ENCODE measurements at regions not wholly inside any gene's neighbourhood (a gene's known extent, or its start where the extent isn't known, plus 50 kb on each side); places are given as distances from the start of the nearest gene placed in this dataset.
"Not testable (repeated sequence)": the region's sequence is repeated elsewhere in the genome, so short reads cannot be mapped to it uniquely, and the experiment has no call there.

DNA sequence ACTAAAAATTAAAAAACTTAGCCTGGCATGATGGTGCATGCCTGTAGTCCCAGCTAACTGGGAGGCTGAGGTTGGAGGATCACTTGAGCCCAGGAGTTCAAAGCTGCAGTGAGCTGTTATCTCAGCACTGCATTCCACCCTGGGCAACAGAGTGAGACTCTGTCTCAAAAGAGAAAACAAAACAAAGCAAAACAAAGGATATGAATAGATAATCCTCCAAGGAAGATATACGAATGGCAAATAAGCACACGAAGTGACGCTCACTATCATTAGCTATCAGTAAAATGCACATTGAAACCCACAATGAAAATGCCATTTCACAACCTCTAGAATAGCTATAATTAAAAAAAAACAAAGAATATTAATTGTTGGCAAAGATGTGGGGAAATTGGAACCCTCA, 386.2 kb upstream of the CCL2 start:
- no peak for DNase-seq

DNA sequence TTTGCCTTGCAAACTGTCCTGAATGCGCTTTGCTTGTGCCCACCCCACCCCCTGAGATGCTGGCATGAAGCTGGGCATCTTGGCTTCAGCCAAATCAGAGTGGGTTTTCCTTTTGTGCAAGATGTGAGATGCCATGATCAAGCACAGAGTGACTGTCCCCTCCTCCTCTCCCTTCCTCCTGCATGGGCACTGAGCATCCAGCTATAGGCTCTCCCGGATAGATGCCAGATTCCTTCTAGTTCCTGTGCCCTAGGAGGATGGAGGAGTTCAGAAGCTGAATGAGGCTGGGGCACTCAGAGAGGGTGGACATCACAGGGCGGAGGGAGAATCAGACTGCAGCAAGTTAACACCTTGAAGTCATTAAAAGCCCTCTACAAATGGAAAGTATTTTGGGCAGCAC, 384.1 kb upstream of the CCL2 start:
- no peak for DNase-seq

GRCh38 chr17:33871720-33872540, 383.2 kb upstream of the CCL2 start:
- DNase-seq: no peak

DNA sequence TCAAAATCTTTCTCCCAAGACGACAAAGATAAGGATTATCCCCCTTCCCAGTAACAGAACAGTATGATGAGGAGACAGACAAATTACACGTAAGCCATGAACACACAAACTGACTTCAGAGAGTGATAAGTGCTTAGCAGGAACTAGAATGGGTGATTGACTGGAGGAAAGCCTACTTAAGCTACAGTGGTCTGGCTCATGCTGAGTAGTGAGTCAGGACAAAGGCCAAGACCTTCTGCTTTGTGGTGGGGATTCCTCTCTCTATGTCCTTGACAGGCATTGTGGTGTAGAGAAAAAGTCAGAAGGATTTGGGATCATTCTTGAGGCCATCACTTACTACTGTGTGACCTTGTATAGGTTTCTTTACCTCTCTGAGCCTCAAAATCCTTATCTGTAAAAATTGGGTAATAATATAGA, 381.9 kb upstream of the CCL2 start:
- DNase-seq: no peak

DNA sequence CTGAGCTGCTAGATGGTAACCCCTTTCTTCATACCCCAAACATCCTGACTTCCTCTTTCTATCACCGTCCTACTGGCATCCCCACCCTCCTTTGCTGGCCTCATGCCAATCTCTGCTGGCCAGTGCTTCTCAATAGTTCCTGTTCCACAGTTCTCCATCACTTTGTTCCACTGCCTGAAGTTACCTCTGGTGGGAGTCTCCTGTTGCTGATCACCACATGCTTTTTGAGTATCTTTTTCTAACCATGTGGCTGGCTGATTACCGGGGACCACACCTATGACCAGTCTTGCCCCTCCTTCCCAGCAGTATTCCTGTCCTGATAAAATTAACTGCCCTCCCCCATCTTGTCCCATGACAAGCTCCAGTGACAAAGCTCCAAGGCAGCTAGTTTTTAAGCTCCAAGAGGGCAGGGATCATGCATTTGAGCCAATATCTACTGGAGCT, 380.4 kb upstream of the CCL2 start:
- no peak for DNase-seq

DNA sequence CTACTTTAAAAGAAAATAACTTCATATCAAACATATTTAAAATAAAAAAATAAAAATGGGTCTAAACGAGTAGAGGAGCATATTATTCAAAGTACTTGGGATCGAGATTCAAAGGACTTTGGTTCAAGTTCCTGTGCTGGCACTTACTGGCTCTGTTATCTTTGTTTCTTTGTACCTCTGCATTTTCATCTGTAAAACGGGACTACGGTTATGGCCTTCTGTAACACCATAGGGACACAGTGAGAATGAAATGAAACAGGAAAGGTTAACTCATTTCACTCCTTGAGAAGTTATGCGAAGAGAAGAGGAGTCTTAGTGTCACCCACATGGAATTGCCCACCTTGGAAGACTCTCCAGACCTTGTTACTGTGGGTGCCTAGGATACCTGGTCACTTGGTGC, 379.1 kb upstream of the CCL2 start:
- no peak for DNase-seq

DNA sequence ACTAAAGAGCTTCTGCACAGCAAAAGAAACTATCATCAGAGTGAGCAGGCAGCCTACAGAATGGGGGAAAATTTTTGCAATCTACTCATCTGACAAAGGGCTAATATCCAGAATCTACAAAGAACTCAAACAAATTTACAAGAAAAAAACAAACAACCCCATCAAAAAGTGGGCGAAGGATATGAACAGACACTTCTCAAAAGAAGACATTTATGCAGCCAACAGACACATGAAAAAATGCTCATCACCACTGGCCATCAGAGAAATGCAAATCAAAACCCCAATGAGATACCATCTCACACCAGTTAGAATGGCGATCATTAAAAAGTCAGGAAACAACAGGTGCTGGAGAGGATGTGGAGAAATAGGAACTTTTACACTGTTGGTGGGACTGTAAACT, 372.8 kb upstream of the CCL2 start:
- not testable (repeated sequence) for DNase-seq

- not testable (repeated sequence) for DNase-seq
Observed at GRCh38 chr17:33882677-33883076, 372.4 kb upstream of the CCL2 start.

DNA sequence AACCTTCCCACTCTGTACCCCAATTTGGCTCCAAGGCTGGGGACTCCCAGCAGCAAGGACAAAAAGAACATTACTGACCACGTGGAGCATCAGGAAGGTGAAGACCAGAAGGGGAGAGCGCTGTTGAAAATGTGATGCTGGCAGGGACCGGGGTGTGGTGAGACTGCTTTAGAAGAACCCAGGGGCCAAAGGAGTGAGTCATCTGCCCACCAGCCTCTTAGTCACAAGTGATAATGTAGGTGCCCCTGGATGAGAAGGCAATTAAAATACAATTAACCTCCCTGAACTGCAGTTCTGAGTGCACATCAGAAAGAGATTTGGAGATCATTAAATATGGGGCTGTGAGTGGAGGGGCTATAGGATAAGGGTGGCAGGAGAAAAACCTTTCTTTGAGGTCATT, 366.6 kb upstream of the CCL2 start:
- DNase-seq: no peak

DNA sequence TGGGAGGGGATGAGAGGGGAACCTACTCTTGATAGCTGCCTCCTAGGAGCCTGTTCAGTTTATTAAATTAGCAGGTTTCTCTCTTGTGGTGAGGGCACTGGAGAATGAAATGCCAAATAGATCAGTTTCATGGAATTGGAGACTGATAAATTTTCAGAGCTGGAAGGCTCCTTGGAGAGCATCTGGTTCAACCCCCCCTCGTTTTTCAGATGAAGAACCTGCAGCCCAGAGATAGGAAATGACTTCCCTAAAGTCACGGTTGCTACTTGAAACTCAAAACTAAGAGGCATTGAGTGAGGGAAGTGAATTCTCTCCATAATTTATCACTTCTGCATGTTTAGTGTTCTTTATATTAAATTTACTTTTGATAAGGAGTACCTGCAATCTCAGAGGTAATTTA, 366.0 kb upstream of the CCL2 start:
- no peak for DNase-seq

DNA sequence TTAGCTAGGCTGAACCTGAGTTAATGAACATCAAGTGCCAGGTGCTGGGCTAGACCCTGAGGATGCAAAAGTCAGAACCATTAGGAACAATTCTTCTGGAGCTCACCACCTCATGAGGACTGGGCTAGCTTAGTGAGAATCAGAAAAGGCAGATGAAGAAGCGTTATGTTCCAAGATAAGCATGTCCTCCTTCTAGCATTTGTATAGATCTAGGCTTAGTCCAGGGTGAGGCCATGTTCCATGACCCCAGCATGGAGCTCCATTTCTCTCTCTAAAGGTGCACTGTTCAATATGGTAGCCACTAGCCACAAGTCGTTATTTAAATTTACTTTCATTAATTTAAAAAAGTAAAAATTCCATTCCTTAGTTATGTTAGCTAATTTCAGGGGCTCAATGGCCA, 365.3 kb upstream of the CCL2 start:
- no peak for DNase-seq

DNA sequence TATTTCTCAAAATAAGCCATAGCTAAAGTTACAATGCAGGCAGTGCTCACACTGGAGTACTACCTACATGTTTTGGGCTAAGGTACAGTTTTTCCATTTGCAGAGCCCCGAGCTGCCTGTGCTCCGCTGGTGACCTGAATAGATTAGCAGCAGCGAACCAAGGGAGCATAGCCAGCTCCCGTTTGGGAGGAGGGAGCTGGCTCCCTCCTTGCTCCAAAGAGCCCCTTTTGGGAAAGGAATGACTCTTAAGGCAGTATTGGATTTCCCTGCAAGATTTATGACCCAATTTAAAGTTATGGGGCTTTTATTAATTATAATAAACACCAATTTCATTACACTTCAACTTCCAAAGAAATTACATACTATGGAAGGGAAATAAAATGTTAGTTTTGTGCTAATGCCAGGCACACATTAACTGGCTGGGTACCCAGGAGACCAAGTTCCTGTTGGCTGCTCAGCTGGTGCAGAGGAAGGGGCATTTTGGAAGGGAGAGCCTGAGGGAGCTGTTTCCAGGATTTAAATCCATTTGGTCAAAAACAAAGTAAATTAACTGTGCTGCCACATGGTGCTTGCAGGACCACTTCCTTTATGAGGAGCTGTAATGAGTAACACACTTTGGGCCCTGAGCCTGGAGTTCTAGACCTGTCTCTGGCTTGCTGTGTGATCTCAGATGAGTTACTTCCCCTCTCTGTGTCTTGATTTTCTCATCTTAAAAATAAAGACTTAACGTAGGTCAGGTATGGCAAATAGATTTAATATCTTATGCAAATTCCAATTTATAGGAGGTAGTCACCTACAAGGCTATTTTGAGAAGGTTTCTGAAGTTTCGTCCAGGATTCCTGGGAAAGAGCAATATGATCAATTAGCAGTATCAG, 362.1 kb upstream of the CCL2 start:
- no peak for DNase-seq

DNA sequence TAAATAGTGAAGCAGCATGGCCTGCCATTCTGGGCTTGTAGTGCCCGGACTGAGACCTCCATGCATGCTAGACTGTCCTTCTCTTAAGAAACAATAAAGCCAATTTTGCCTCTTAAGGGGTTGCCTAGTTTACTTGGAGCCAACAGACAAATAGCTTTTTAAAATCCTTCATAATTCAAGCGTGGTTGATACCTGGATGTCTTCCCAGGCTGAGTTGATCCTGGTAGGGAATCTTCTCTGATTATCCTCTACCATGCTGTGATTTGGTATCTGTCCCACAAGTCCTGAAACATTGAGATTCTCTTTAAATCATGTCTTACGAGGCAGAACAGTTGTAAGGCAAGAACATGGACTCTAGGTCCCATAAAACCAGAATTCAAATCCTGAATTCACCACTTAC, 359.6 kb upstream of the CCL2 start:
- no peak for DNase-seq

GRCh38 chr17:33896263-33896662, 358.8 kb upstream of the CCL2 start:
- no peak for DNase-seq

- DNase-seq: no peak
Observed at GRCh38 chr17:33901085-33901484, 354.0 kb upstream of the CCL2 start.

DNA sequence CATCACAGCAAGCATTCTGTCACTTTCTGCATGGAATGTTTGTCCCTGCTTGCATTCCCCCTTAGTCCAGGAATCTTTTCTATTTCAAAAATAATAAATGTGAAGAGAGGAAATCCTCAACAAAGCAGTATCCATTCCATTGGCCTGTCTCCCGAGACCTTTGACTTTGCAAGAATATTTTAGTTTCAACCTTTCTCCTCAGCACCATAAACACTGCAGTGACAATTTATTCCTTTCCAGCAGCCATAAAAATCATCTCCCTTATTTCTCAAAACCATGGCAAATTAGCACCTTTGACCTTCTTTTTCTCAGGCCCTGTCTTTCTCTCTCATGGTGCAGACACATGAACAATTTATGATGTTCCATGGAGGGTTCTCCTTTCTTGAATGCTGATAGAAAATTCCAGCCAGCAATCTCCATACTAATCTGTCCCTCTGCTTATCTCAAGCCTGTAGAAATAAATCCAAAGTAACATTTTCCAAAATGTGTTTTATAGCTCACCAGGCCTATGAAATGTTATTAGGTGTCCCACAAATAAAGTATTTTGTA, 352.1 kb upstream of the CCL2 start:
- DNase-seq: no peak

GRCh38 chr17:33904476-33904875, 350.6 kb upstream of the CCL2 start:
- DNase-seq: no peak

DNA sequence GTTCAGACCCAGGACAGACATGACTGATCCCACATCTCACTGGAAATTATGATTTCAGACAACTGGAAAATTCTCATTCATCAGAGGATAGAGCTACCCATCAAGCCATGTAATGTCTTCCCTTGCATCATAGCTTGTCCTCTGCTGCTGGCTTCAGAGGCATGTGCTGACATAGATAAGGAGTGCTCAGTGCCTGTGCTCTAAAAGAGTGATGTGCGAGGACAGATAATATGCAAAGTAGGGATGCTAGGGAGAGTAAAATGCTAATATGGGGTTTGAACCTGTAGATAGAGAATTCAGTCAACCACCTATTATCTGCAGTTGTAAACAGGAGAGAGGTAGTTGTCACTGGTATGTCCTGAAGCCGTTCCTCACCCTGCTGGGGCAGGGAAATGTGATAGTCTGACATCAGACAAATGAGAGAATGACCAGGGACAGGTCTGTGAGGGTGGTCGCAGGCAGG, 349.7 kb upstream of the CCL2 start:
- DNase-seq: no peak

GRCh38 chr17:33908363-33909064, 346.6 kb upstream of the CCL2 start:
- DNase-seq: no peak

GRCh38 chr17:33910200-33910857, 344.8 kb upstream of the CCL2 start:
- DNase-seq: no peak

DNA sequence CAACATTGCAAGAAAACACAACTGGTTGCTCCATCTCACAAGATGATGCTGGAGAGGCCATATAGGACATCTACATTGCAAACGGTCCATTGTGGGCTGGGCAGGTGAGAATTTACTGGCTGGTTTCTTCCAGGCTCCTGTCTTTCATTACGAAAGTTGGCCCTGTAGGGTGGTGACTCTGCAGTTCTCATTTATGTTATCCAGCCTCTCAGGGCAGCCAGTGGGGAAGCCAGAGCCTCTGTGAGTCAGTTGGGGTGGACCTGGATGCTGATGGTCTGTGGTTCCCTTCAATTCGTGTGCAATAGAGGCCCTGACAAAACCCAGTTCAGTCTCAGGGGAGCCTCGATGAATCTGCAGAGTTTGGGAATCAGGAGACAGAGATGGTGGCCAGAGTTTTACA, 341.0 kb upstream of the CCL2 start:
- DNase-seq: no peak

DNA sequence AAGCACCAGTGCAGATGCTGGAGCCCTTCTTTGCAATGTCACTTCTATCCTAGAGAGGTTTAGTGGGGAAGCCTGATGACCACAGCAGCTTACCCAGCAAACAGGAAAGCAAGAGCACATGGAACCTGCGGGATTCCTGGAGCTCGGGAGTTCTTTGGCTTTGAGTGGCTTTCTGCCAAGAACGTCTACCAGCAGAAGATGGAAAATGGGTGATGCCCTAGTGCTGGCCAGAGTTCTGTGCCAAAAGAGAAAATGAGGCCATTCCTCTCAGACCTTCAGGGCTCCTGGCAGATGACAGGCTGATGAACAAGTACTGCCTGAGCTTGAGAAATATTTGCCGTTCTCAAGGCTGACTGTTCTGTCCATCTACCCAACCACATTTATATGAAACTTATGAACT, 332.1 kb upstream of the CCL2 start:
- no peak for DNase-seq

GRCh38 chr17:33924104-33924503, 331.0 kb upstream of the CCL2 start:
- DNase-seq: no peak

Data from NCI-H2081 treated with DMSO at 0.1 percent for 48 hours (cell line).